HG02973 (cell line): ENCODE measurements at regions not wholly inside any gene's neighbourhood (a gene's known extent, or its start where the extent isn't known, plus 50 kb on each side); places are given as distances from the start of the nearest gene placed in this dataset.
"Not testable (repeated sequence)": the region's sequence is repeated elsewhere in the genome, so short reads cannot be mapped to it uniquely, and the experiment has no call there.

Experiments used
- ATAC-seq: cut with Tn5 transposase; IDR thresholded peaks from one replicate; pipeline ENCODE4 v1.9.1; 2021; ENCODE audit warnings: moderate library complexity; ENCODE audit not compliant: unreplicated experiment

- ATAC-seq: no peak
These were observed 173.1 kb downstream of the KLHL28 start for GRCh38 chr14:44788612-44789011.

DNA sequence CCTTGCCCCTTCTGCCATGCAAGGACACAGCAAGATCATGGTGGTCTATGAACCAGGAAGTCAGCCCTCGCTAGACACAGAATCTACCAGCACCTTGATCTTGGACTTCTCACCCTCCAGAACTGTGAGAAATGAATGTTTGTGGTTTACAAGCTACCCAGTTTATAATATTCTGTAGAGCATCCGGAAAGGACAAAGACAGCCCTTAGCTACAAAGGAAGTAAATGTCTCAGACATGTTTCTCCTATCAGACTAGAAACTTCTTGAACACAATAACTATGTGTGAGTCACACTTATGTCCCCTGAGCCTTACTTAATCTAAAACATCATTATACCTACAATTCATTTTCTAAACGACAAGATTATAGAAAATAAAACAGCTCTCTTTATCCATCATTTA is 176.7 kb downstream of the KLHL28 start:
- ATAC-seq: no peak

DNA sequence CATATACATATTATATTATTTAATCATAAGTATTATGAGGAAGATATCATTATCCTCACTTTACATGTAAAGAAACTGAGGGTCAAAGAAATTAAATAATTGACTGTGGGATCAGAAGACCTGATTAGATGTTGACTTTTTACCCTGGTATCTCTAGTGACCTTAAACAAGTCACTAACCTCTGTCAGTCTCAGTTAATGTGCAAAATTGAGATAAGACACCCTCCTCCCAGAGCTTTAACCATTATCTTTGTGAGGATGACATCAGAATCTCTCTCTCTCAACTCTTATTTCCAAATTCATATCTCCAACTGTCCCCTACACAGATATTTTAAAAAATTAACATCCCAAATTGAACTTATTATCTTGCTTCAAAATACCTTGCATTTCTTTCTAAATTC is 177.8 kb downstream of the KLHL28 start:
- ATAC-seq: no peak

- ATAC-seq: no peak
These were observed 178.9 kb downstream of the KLHL28 start for GRCh38 chr14:44782775-44783238.

DNA sequence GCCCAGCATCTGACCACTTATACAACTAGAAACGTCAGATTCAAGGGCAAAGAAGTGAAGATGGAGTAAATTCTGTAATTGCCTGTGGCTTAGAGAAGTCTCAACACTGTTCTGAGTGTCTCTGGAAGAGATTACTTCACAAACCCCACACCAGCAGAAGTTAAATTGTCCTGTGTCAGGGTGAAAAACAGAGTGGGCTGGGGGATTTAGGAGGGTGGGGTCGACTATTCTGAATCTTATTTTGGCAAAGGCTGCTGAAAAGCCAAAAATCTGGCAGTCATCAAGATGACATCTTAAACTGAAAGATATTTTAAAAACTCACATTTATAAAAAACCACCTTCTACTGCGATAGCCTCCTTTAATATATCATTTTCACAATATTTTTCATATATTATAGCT is 180.8 kb downstream of the KLHL28 start:
- ATAC-seq: no peak

GRCh38 chr14:44778604-44779003 is 183.1 kb downstream of the KLHL28 start:
- peak; percentile 66 for ATAC-seq

DNA sequence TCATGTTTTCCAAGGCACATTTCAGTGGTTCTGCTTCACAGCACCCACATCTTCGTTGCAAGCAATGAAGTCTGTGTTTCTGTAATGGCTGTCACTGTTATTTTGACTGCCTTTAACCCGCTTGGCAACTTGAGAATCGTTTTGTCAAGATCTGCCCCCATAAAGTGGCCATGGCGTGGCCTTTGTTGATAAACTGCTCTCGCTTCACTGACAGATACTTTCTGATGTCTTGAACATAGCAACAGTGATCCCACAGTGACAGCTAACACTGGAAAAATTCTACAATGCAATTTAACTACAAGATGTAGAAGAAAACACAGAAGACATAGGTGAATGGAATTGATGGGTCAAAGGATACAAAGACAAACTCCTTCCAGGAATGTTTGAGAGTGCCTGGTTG is 184.2 kb downstream of the KLHL28 start:
- ATAC-seq: no peak

- ATAC-seq: no peak
These were observed 186.5 kb downstream of the KLHL28 start for GRCh38 chr14:44775248-44775647.

DNA sequence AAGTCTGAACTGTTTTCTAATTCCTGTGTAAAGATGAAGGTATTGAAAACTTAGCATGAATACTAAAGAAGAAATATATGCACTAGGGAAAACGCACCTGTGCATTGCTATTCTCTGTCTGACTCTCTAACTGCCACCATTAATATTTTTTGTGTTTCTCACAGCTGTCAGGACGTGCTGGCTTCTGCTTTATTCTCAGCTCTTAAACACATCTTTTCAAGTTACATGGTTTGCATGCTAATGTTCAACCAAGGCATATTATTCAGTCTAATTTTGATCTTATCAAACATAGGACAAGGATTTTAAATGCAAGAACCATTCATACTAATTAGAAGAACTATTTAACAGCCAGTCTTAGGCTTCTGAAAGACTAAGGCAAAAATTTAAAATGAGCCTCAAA is 187.4 kb downstream of the KLHL28 start:
- no peak for ATAC-seq

- ATAC-seq: no peak
These were observed 190.3 kb downstream of the KLHL28 start for GRCh38 chr14:44771496-44771895.

- no peak for ATAC-seq
These were observed 191.5 kb downstream of the KLHL28 start for GRCh38 chr14:44770201-44770600.

- ATAC-seq: no peak
These were observed 192.8 kb downstream of the KLHL28 start for GRCh38 chr14:44768935-44769334.

- no peak for ATAC-seq
These were observed 194.0 kb downstream of the KLHL28 start for GRCh38 chr14:44767646-44768173.

DNA sequence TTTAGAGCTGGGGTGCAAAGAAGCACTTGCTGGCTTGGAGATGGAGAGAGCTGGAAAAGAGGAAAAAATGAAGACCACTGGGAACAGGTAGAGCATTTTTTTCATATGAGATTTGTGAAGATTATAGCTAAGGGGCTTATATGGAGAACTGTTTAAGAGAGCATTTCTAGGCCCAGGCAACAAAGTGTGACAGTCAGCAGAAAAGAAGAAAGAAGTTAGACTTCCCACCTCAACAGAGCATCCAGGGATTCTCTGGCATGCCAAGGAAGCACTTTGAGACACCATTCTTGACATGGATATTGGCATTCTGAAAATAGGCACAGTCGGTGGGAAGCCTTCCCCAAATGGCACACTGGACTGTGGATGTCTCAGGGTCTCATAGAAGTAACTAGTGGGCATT is 195.5 kb downstream of the KLHL28 start:
- ATAC-seq: no peak

DNA sequence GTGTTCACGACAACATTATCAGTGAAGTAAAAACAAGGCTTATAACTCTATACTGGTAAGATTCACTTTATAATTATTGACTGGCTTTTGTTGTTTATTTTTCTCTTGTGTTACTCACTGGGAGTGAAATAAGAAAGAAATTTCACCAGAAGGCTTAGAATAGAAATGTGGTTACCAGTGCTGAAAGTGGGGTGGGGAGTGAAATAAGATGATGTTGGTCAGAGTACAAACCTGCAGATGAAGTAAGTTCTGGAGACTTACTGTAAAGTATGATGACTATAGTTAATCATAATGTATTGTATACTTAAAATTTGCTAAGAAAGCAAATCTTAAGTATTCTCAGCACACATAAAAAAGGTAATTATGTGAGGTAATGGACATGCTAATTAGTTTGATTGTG is 198.4 kb downstream of the KLHL28 start:
- no peak for ATAC-seq

DNA sequence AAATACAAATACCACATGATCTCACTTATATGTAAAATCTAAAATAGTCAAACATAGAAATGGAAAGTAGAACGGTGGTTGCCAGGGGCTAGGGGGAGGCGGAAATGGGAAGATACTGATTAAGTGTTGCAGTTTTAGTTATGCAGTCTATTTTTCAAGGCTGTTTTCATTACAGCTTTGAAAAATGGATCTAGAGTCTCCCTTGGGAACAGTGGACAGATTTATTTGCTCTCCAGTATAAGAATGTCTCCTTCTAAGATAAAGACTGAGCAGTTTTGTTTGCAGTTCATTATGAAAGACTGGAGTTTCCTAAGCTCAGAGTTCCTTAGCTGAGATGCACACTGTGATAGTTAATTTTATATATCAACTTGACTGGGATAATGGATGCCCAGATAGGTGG is 202.5 kb downstream of the KLHL28 start:
- ATAC-seq: no peak

DNA sequence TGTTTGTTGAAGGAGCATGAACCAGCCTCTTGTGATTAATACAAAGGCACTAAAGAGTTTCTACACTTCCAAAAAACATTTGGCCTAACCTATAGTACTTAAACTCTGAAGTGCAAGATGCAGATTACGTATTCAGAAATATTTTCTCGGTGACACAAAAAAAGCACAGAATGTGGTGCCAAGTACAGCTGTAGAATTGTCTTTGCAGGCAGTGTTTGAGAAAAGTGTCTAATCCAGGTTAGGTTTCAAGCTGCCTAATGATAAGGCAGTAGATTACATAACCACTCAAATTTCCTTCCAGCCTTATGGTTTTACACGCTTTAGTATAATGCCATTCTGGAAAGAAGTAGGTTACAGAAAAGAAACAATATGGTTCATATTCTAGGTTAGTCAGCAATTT is 205.2 kb downstream of the KLHL28 start:
- no peak for ATAC-seq

DNA sequence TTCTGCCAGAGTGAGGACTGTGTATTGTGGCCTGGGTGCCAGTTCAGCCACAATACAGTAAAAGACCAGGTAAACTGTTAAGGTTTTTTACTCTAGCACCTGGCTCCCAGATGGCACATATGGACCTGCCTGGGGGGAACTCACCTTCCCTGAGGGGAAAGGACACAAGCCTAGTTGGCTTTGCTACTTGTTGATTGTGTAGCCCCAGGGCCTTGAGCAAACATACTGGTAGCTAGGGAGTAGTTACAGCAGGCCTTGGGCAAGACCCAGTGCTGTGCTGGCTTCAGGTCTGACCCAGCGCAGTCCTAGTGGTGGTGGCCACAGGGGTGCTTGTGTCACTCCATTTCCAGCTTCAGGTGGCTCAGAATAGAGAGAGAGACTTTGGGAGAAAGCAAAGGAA is 216.4 kb downstream of the KLHL28 start:
- no peak for ATAC-seq

DNA sequence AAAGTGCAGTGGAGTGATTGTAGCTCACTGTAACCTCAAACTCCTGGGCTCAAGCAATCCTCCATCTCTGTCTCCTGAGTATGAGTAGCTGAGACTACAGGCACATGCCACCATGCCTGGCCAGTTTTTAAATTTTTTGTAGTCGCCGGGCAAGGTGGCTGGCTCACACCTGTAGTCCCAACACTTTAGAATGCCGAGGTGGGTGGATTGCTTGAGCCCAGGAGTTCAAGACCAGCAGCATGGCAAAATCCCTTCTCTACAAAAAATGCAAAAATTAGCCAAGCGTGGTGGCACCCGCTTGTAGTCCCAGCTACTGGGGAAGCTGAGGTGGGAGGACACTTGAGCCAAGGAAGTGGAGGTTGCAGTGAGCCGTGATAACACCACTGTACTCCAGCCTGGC is 219.5 kb downstream of the KLHL28 start:
- ATAC-seq: no peak

GRCh38 chr14:44741431-44741830 is 220.3 kb downstream of the KLHL28 start:
- no peak for ATAC-seq

GRCh38 chr14:44736326-44736725 is 225.4 kb downstream of the KLHL28 start:
- ATAC-seq: no peak

DNA sequence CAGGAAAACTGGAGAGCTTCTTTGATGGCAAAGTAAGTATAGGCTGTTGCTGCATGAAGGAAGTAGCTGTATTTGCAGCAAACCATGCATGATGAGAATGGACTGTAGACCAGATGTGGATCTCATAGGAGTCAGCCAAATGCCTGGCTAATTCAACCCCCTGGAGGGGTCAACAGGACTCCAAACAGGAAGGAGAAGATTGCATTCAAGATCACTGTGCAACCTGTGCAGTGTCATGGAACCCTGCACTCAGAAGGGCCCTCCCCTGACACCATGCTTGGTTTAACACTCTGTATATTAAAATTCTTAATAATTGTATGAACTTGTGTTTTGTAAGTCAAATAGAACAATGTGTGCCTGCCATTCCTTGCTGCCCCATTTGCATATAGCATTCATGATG is 225.1 kb upstream of the FSCB start:
- ATAC-seq: no peak

- ATAC-seq: no peak
These were observed 223.8 kb upstream of the FSCB start for GRCh38 chr14:44730860-44731259.

DNA sequence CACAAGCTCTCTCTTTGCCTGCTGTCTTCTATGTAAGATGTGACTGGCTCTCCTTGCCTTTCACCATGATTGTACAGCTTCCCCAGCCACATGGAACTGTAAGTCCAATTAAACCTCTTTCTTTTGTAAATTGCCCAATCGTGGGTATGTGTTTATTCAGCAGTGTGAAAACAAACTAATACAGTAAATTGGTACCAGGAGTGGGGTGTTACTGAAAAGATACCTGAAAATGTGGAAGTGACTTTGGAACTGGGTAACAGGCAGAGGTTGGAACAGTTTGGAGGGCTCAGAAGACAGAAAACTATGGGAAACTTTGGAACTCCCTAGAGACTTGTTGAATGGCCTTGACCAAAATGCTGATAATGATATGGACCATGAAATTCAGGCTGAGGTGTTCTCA is 214.3 kb upstream of the FSCB start:
- not testable (repeated sequence) for ATAC-seq
